ENCODE measurements at regions not wholly inside any gene's neighbourhood (a gene's known extent, or its start where the extent isn't known, plus 50 kb on each side); places are given as distances from the start of the nearest gene placed in this dataset.

DNA sequence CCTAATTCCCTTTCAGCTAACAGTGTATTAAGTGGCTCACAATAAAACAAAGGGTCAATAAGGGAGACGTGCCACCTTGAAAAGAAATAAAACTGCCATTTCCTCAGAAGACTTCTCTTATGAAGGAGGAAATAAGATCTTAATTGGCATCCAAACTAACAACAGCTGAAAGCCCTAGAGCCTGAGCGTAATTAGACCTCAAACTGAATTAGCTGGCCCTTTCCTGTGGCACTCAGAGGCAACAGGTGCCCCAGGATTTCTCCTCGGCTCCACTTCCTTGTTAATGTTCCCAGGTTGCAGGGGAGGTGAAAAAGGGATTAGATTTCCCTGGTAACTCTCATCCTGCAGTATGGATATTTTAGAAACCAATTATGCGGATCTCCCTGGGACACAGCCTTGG lies 804.3 kb downstream of the DCDC2C start:
- no peak overlapping the region for H3K4me3 Mint-ChIP-seq
- no peaks in the 10 kb centered on the region for H3K27me3 Mint-ChIP-seq
- no peaks in the 10 kb centered on the region for H3K36me3 Mint-ChIP-seq (ENCODE audit: low read depth)
- no peaks in the 10 kb centered on the region for H3K4me1 Mint-ChIP-seq
- POLR2A ChIA-PET, result no interaction called here
- CTCF ChIA-PET, result no interaction called here
- no peak overlapping the region for H3K27ac Mint-ChIP-seq
- H3K9me3 Mint-ChIP-seq, result peaks cover 24% of the 10 kb centered on the region
- no peak for DNase-seq

DNA sequence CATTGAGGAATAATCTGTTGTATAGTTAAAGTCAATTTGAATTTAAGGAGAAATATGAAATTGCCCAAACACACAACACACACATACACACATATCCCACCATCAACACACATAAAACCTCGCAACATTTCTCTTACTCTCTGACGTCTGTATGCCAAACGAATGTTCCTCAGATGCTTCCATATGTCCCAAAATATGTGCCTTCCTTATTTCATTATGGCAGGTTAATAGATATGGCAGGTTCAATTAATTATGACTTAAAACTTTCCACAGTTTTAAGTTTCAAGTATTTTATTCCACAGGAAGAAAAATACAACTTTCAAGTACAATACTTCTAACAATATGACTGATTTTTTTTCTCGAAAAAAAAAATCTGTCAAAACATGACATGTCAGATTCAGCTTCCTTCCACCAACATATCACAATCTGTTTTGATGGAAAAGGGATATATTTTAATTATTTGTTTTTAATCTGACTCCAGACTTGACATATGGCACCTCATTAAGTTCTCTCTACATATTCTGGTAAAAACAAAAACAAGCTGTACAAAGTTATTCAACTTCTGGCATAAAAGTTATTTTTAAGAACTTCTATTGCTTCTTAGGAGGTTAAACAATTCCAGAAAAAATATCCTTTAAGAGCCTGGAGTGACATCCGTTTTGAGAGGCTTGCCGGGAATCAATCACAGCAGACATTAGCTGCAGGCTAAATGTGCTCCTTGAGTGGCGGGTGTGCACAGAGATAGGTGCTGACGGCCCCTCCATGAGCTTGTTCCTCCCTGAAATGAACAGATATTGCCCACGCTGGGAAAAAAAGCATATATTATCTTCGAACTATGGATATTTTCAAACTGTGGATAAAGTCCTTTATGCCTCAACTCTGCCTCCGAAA lies 812.7 kb downstream of the DCDC2C start:
- ChIA-PET CTCF (no interaction called here), POLR2A (no interaction called here)
- Mint-ChIP-seq H3K27ac (no peak overlapping the region), H3K4me1 (no peaks in the 10 kb centered on the region), H3K27me3 (no peaks in the 10 kb centered on the region), H3K9me3 (peaks cover 15% of the 10 kb centered on the region), H3K36me3 (ENCODE audit: low read depth) (no peaks in the 10 kb centered on the region), H3K4me3 (no peak overlapping the region)
- no peak for DNase-seq

DNA sequence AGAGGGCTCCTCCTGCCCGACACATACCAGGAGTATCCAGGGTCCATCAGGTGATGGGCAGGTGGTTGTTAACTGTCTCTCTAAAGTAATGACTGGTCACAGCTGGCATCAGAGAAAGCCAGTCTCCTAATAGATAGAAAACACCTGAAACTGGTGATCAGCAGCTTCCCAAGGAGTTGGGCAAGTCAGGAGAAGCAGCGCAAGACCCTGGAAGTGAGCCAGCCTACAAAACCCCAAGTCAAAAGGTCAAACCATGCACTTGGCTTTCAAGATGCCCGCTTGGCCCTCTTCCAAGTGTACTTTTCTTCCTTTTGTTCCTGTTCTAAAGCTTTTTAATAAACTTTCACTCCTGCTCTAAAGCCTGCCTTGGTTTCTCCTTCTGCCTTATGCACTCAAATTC lies 815.2 kb downstream of the DCDC2C start:
- H3K9me3 Mint-ChIP-seq, result peaks cover 13% of the 10 kb centered on the region
- no peak overlapping the region for H3K27ac Mint-ChIP-seq
- H3K36me3 Mint-ChIP-seq (ENCODE audit: low read depth), result no peaks in the 10 kb centered on the region
- ChIA-PET CTCF (no interaction called here), POLR2A (no interaction called here)
- no peak overlapping the region for H3K4me3 Mint-ChIP-seq
- no peak for DNase-seq
- no peaks in the 10 kb centered on the region for H3K4me1 Mint-ChIP-seq
- H3K27me3 Mint-ChIP-seq, result no peaks in the 10 kb centered on the region

DNA sequence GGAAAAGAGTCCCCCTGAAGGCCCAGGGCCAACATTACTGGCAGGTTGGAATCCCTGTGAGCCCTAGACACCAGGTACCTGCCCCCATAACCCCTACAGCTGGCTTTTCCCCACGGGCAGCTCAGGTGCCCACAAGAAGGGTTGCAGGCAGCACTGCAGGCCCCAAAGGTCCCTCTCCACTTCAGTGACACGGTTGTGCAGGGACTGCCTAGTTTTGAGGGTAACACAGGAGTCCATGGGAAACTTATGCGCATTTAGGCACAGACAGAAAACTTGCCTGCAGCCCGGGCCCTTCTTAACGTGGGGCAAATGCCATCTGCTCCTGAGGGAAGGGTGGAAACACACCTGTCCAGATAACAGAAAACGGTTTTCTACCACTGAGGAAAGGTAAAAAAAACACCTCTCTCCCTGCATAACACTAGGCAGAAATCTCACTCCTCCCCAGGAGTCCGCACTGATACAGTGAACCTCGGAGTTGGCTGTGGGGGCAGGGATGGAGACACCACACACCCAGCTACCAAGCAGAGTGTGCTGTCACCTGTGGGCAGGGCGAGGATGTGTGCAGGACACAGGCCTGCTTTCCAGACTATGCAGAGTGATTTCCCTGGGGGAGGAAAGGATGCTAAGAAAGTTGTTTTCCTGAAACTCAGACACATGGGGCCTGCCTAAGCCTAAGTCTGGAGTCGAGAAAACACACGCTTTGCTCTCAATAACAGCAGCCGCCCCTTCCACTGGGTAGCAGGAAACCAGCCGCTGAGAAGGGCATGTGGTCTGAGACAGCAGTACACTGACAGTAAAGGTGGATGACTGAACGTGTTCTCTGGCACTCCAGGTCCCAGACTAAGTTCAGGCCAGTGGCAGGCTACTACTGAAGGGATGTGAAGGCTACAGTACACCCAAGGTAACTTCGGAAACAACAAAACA lies 819.4 kb downstream of the DCDC2C start:
- Mint-ChIP-seq H3K4me1 (no peaks in the 10 kb centered on the region), H3K36me3 (ENCODE audit: low read depth) (no peaks in the 10 kb centered on the region), H3K9me3 (peaks cover 12% of the 10 kb centered on the region), H3K27ac (no peak overlapping the region), H3K4me3 (no peak overlapping the region), H3K27me3 (no peaks in the 10 kb centered on the region)
- CTCF ChIA-PET, result no interaction called here
- no peak for DNase-seq
- POLR2A ChIA-PET, result no interaction called here

DNA sequence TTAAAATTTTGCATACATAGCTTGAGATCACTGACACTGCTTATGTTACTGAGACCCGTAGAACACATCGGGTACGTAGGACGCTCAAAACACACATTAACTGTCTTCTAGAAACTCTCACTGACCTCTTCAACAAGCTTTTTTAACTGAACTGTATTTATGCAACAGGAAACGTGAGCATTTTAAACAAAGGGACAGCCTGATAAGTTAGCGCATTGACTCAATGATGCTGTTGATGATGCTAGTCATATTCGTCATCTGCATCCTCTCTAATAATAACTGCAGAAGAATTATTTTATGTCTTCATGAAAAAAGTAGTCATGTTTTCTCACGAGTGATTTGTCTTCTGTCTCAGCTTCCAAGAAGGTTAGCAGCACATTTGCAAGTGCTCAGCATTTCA lies 824.0 kb downstream of the DCDC2C start:
- Mint-ChIP-seq H3K27ac (no peak overlapping the region), H3K4me1 (no peaks in the 10 kb centered on the region), H3K36me3 (ENCODE audit: low read depth) (no peaks in the 10 kb centered on the region), H3K27me3 (no peaks in the 10 kb centered on the region), H3K4me3 (no peak overlapping the region), H3K9me3 (peaks cover 5% of the 10 kb centered on the region)
- POLR2A ChIA-PET, result no interaction called here
- CTCF ChIA-PET, result no interaction called here
- no peak for DNase-seq

DNA sequence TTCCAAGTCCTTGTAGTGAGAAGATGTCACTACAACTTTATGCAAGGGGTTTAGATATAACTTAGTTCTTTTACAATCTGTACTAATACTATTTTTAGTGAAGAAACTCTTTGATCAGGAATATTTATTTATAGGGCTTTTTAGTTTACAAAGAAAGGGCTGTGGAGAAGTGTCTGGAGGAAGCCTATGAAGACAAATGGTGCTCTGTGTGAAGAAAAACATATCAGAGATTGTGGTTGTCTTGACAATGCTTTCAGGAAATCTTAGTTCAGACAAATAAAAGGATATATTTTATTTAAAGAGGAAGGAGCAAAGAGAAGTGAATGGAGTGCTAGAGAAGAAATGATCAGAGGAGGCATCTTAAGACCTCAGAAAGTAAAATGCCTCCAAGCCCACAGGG lies 824.9 kb downstream of the DCDC2C start:
- no peak overlapping the region for H3K4me3 Mint-ChIP-seq
- H3K27me3 Mint-ChIP-seq, result no peaks in the 10 kb centered on the region
- H3K4me1 Mint-ChIP-seq, result no peaks in the 10 kb centered on the region
- H3K27ac Mint-ChIP-seq, result no peak overlapping the region
- ChIA-PET POLR2A (no interaction called here), CTCF (no interaction called here)
- no peaks in the 10 kb centered on the region for H3K36me3 Mint-ChIP-seq (ENCODE audit: low read depth)
- H3K9me3 Mint-ChIP-seq, result peaks cover 5% of the 10 kb centered on the region
- no peak for DNase-seq

DNA sequence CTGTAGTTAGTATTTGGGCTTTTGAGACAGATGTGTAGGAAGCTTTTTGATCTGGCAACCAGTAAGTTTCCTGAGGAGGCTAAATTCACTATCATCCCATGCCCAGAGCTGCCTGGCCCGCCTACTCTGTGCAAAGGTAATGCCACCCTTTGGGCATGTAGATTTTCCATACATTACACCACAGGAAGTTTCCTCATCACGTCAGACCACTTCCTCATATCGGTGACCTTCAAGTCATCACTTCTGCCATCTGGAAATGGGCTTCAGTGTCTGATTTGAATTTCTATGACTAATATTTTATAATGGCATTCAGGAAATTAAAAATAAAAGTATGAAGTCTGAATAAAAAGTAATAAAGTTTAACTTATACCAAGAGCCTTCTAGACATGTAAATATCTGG lies 825.4 kb downstream of the DCDC2C start:
- ChIA-PET CTCF (no interaction called here), POLR2A (no interaction called here)
- DNase-seq, result no peak
- Mint-ChIP-seq H3K36me3 (ENCODE audit: low read depth) (no peaks in the 10 kb centered on the region), H3K4me3 (no peak overlapping the region), H3K4me1 (no peaks in the 10 kb centered on the region), H3K27ac (no peak overlapping the region), H3K9me3 (peaks cover 5% of the 10 kb centered on the region), H3K27me3 (no peaks in the 10 kb centered on the region)

DNA sequence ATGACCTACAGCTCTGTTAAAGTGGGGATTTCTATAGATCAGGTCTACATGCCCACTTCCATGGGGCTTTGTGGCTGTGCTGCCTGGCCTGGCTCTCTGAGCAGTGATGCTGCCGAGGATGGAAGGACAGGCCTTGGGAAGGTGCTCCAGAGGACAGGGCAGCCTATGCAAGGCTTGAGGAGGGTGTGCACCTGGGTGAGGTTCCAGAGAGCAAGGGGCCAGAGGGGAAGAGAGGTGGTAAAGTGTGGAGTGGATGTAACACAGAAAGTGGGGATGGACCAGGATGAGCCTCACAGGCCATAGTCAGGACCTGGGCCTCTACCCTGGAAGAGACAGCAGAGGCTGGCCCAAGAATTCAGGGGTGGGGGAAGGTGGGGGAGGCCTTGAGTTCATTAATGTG lies 826.4 kb downstream of the DCDC2C start:
- H3K36me3 Mint-ChIP-seq (ENCODE audit: low read depth), result no peaks in the 10 kb centered on the region
- no peak for DNase-seq
- ChIA-PET POLR2A (no interaction called here), CTCF (no interaction called here)
- no peak overlapping the region for H3K4me3 Mint-ChIP-seq
- peaks cover 5% of the 10 kb centered on the region for H3K9me3 Mint-ChIP-seq
- H3K27ac Mint-ChIP-seq, result no peak overlapping the region
- no peaks in the 10 kb centered on the region for H3K27me3 Mint-ChIP-seq
- no peaks in the 10 kb centered on the region for H3K4me1 Mint-ChIP-seq

DNA sequence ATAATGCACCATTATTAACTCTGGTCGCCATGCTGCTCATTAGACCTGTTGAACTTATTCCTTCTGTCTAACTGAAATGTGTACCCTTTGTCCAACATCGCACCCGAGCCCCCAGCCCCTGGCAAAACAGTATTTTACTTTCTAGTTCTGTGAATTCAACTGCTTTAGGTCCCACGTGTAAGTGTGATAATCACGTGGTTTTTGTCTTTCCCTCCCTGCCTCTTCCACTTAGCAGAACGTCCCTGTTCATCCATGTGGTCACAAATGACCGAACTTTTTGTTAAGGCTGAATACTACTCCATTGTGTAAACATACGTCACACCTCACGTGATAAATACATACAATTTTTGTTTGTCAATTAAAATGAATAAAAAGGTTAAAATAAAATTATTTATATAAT lies 826.9 kb downstream of the DCDC2C start:
- Mint-ChIP-seq H3K27ac (no peak overlapping the region), H3K36me3 (ENCODE audit: low read depth) (no peaks in the 10 kb centered on the region), H3K4me1 (no peaks in the 10 kb centered on the region), H3K4me3 (no peak overlapping the region), H3K9me3 (peaks cover 5% of the 10 kb centered on the region), H3K27me3 (no peaks in the 10 kb centered on the region)
- no peak for DNase-seq
- ChIA-PET POLR2A (no interaction called here), CTCF (no interaction called here)

DNA sequence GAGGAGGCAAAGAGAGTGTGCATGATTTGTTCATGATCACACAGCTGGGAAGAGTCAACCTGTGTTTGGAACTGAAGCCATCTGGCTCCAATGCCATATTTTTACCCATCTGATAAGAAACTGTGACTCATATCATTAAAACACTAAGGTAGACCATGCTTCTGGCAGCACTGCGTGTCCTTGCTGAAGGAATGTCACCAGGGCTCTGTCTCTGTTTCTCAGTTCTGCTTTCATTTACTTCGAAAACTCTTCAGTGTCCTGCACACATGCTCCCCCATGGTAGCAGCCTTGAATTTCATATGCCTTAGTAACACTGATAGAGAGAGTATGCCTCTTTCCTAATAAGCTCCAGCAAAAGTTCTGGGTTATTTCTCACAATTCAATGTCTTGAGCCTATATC lies 830.4 kb downstream of the DCDC2C start:
- Mint-ChIP-seq H3K9me3 (peaks cover 3% of the 10 kb centered on the region), H3K4me1 (no peaks in the 10 kb centered on the region), H3K4me3 (no peak overlapping the region), H3K36me3 (ENCODE audit: low read depth) (no peaks in the 10 kb centered on the region), H3K27ac (no peak overlapping the region), H3K27me3 (no peaks in the 10 kb centered on the region)
- POLR2A ChIA-PET, result no interaction called here
- no peak for DNase-seq
- CTCF ChIA-PET, result no interaction called here

DNA sequence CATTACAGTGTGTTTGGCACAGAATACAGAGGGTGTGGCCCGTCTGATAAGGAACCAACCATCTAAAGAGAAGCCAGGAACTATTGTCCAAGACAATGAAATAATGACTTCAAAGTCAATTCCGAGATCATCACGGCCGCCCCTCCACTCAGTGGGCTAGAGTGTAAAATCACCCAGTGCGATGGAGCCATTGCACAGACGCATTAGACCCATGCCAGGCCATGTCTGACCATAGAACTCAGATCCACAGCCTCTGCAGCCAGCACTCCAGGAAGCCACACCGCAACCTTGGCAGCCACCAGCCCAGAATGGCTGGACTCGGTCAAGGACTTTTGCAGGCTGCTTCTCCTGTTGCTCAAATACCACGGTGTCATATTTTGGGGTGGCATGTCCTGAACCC lies 835.7 kb downstream of the DCDC2C start:
- CTCF ChIA-PET, result no interaction called here
- no peaks in the 10 kb centered on the region for H3K27me3 Mint-ChIP-seq
- POLR2A ChIA-PET, result no interaction called here

DNA sequence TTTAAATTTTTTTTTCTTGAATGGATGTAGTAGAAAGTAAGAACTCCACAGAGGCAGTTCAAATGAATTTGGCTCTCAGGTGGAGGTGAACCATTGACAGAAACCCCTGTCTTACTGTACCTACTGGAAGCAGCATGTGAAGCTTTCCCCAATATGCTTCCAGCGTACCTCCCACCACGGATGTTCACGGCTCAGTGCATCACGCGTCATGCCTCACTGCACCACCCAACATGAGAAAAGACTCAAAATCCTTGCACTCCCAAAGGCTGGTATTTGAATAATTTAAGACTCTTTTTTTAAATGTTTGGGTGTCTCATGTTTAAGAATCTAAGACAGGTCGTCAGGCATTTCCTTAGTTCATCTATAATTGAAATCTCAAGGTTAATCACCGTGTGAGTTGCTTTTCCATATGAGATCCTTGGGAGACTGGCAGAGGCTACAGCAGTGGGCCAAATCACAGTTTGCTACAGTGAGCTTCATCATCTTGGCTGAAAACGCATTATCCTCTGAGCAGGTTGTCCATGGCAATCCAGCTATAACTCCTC lies 846.4 kb downstream of the DCDC2C start:
- H3K27ac Mint-ChIP-seq, result no peak overlapping the region
- H3K27me3 Mint-ChIP-seq, result no peaks in the 10 kb centered on the region
- ChIA-PET CTCF (no interaction called here), POLR2A (no interaction called here)
- no peak for DNase-seq
- H3K9me3 Mint-ChIP-seq, result peaks cover 9% of the 10 kb centered on the region
- no peak overlapping the region for H3K4me3 Mint-ChIP-seq
- no peaks in the 10 kb centered on the region for H3K36me3 Mint-ChIP-seq (ENCODE audit: low read depth)
- no peaks in the 10 kb centered on the region for H3K4me1 Mint-ChIP-seq

More for the DNA sequence above, 835.7 kb downstream of the DCDC2C start:
- no peaks in the 10 kb centered on the region for H3K4me1 Mint-ChIP-seq
- DNase-seq, result no peak
- no peaks in the 10 kb centered on the region for H3K36me3 Mint-ChIP-seq (ENCODE audit: low read depth)
- peaks cover 6% of the 10 kb centered on the region for H3K9me3 Mint-ChIP-seq
- no peak overlapping the region for H3K4me3 Mint-ChIP-seq
- no peak overlapping the region for H3K27ac Mint-ChIP-seq

DNA sequence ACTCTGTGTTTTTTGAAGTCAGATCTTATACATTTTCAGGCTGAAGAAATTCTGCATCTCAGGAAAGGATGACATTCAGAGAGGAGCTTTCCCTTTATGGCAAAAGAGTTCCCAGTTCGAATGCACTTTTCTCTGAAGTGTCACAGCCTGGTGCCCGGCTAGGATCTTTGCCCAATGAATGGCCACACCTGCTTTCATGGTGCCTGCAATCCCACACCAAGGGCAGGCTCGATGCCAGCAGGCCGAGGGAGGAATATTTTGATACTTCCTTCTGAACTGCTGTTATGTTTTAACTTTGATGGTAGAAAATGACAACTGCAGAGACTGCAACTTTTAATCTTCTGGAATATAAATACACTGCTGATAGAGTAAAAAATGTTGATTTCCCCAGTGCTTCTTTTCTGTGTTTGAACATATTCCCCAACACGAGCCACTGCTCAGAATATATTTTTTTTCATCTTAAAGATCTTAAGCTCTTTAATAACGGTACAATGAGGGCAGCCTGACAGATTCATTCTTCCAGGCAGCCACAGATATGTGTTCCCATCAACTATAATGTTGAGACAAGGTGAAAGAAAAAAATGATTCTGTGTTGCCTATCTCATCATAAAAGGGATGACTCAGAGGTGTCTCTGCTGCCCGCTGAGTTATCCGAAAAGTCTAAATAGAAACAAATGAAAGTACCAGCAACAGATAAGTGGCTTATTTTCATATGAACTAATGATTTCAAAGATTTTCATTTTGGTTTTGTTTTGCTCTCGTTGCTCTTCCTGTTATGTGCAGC lies 848.5 kb downstream of the DCDC2C start:
- H3K4me3 Mint-ChIP-seq, result no peak overlapping the region
- no peak for DNase-seq
- ChIA-PET POLR2A (no interaction called here), CTCF (no interaction called here)
- H3K27me3 Mint-ChIP-seq, result no peaks in the 10 kb centered on the region
- peaks cover 14% of the 10 kb centered on the region for H3K9me3 Mint-ChIP-seq
- H3K27ac Mint-ChIP-seq, result no peak overlapping the region
- no peaks in the 10 kb centered on the region for H3K4me1 Mint-ChIP-seq
- no peaks in the 10 kb centered on the region for H3K36me3 Mint-ChIP-seq (ENCODE audit: low read depth)
